Liver (tissue), 8 donors: ENCODE measurements at regions not wholly inside any gene's neighbourhood (a gene's known extent, or its start where the extent isn't known, plus 50 kb on each side); places are given as distances from the start of the nearest gene placed in this dataset. TPM values are rescaled to one million over a fixed set of nuclear protein-coding genes. Genes with fewer than 3 reads are reported as not detected.

Source experiments
- DNase-seq: peaks from one replicate; pipeline ENCODE4 v3.0.0-alpha.2; 2017; ENCODE audit warnings: low spot score
- H3K27ac ChIP-seq, 2 donors: one replicate each; pipeline ENCODE4 v1.7.0; 2013; ENCODE audit warnings: inconsistent platforms in 2 of 2, low read length in 2 of 2, control low read depth in 1 of 2, low read depth in 1 of 2, mild to moderate bottlenecking in 1 of 2
- H3K27me3 ChIP-seq, 4 donors: one replicate each; pipeline versions ENCODE4 v1.6.1 to v1.7.0; 2013; ENCODE audit warnings: low read length in 3 of 4, inconsistent platforms in 1 of 4, mild to moderate bottlenecking in 1 of 4, moderate library complexity in 1 of 4; ENCODE audit not compliant: control insufficient read depth in 4 of 4, insufficient read depth in 4 of 4
- H3K36me3 ChIP-seq, 4 donors: one replicate each; pipeline versions ENCODE4 v1.6.1 to v1.7.0; 2013; ENCODE audit warnings: low read length in 3 of 4, mild to moderate bottlenecking in 3 of 4, low read depth in 1 of 4, moderate library complexity in 1 of 4; ENCODE audit not compliant: control insufficient read depth in 4 of 4, insufficient read depth in 3 of 4
- H3K4me1 ChIP-seq, 4 donors: one replicate each; pipeline versions ENCODE4 v1.6.1 to v1.7.0; 2013; ENCODE audit warnings: low read length in 3 of 4, mild to moderate bottlenecking in 3 of 4, moderate library complexity in 1 of 4; ENCODE audit not compliant: control insufficient read depth in 4 of 4, insufficient read depth in 4 of 4
- H3K4me3 ChIP-seq, 3 donors: one replicate each; pipeline versions ENCODE4 v1.6.1 to v1.7.0; 2013; ENCODE audit warnings: low read length in 3 of 3, control low read depth in 1 of 3, low read depth in 1 of 3, mild to moderate bottlenecking in 1 of 3
- H3K9ac ChIP-seq, 2 donors: one replicate each; pipeline ENCODE4 v1.7.0; 2013; ENCODE audit warnings: low read length in 2 of 2, mild to moderate bottlenecking in 2 of 2, moderate library complexity in 2 of 2, control low read depth in 1 of 2, low read depth in 1 of 2
- H3K9me3 ChIP-seq, 4 donors: one replicate each; pipeline versions ENCODE4 v1.6.1 to v1.7.0; 2013; ENCODE audit warnings: low read length in 3 of 4; ENCODE audit not compliant: control insufficient read depth in 4 of 4
- ATF3 ChIP-seq: IDR thresholded peaks from 2 replicates; pipeline ENCODE4 v1.6.1; 2016; ENCODE audit warnings: antibody characterized with exemption
- FOXA1 ChIP-seq: IDR thresholded peaks from 2 replicates; pipeline ENCODE4 v1.6.1; 2016; ENCODE audit warnings: antibody characterized with exemption
- HNF4G ChIP-seq: IDR thresholded peaks from 2 replicates; pipeline ENCODE4 v1.6.1; 2016; ENCODE audit warnings: antibody characterized with exemption
- TAF1 ChIP-seq: conservative IDR thresholded peaks from 2 replicates; pipeline ENCODE4 v1.6.1; 2016; ENCODE audit warnings: antibody characterized with exemption, mild to moderate bottlenecking
- WGBS: extraction: QIAGEN DNeasy Blood & Tissue Kit; methylation state at CpG from one replicate; pipeline ENCODE4 v1.1.7; 2013; 5-methylcytosine and 5-hydroxymethylcytosine counted together
- small RNA-seq: library from RNA; depleted of rRNA; stranded (forward); fragments of <200 nt; gene quantifications from one replicate; pipeline ENCODE3, GENCODE V24; 2014
- donor health status: healthy.
- donor health status: healthy.
- donor health status: healthy.
- donor health status: healthy.

GRCh38 chr4:98710831-98711230, 52.4 kb upstream of the TSPAN5 start:
- no peaks in the 10 kb centered on the region for H3K27me3 ChIP-seq
- H3K27ac ChIP-seq = no peak overlapping the region
- H3K9me3 ChIP-seq = no peaks in the 10 kb centered on the region
- WGBS = 61% methylated on average over 4 of the region's 4 CpGs
- H3K4me1 ChIP-seq = no peaks in the 10 kb centered on the region
- no peak for DNase-seq
- no peak overlapping the region for H3K9ac ChIP-seq
- TF ChIP-seq HNF4G (no peak), FOXA1 (no peak), TAF1 (no peak), ATF3 (no peak)
- H3K4me3 ChIP-seq = no peak overlapping the region
- H3K36me3 ChIP-seq = no peaks in the 10 kb centered on the region

Small RNAs in the stretch of these regions (small RNA-seq; reads per million reads assigned to genes)
- gene AC114811.1 = not detected
